HG03342 (cell line): ENCODE measurements at regions not wholly inside any gene's neighbourhood (a gene's known extent, or its start where the extent isn't known, plus 50 kb on each side); places are given as distances from the start of the nearest gene placed in this dataset.

Experiments used
- ATAC-seq: cut with Tn5 transposase; IDR thresholded peaks from one replicate; pipeline ENCODE4 v1.9.1; 2021; ENCODE audit warnings: mild to moderate bottlenecking, moderate library complexity; ENCODE audit not compliant: unreplicated experiment

DNA sequence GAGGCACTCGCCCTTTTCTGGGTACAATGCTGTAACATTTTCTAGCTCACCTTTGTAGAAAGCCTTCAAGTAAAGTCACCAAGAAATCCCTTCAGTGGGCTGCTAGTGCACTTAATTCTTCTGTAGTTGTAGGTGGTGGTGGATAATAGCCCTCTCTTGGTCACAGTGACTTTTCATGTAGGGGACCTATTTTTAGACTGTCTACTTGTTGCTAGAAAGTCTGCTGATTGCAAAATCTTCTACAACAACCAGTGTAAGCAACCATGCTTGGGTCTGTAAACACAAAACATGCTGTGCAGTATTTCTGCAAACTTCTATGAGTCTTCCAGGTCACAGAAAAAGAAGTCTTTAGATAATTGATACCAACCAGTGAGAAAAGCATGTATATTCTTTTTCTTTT is 55.6 kb downstream of the PBDC1 start:
- no peak for ATAC-seq

DNA sequence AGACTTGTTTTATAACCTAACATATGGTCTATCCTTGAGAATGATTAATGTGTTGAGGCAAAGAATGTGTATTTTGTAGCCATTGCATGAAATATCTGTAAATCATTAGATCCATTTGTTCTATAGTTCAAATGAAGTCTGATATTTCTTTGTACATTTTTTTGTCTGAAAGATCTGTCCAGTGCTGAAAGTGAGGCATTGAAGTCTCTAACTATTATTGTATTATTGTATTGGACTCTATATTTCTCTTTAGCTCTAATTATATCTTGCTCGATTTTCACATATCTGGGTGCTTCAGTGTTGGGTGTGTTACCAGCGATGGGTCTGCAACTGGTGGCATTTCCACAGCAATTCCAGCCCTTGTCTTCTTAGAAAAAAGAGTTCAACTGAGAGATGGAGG is 76.0 kb downstream of the PBDC1 start:
- no peak for ATAC-seq

DNA sequence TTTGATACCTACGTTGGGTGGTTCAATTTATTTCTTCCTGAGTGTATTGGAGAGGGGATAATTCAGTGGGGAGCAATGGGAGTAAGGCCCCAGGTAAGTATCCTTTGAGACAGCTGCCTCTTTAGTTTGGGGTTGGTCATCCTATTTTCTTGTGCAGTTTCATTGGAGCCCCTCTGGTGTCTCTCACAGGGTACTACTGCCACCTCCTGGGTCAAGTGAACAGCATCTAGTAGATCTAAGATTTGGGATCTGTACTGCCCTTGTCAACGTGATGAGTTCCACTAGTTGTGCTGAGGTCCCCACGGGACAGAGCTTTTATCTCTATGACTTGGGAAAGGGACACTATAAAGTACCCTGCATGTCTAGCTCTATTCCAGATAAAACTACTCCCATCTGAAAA is 80.6 kb downstream of the PBDC1 start:
- ATAC-seq: peak; percentile 96

DNA sequence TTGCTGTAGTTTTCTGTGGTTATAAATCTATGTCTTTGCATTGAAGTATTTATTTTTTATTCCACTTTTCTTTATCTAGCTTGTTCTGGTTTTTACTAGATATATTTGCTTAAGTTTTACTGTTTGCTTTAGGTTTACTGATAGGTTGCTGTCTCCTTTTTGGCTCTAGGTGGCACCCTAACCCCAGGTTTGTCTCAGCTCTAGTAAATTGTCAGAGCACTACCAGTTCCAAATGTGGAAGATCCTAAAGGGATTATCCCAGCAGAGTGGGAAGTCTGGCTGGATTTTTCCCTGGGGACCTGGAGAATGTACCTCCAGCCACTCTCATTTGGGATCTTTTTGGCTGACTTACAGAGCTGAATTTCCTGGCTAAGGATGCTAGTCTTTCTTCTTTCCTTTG is 106.1 kb downstream of the PBDC1 start:
- peak; percentile 86 for ATAC-seq
